CMK (cell line): ENCODE measurements at regions not wholly inside any gene's neighbourhood (a gene's known extent, or its start where the extent isn't known, plus 50 kb on each side); places are given as distances from the start of the nearest gene placed in this dataset.

Source experiments
- DNase-seq: peaks from one replicate; pipeline ENCODE4 v3.0.0-alpha.2; 2010; ENCODE audit warnings: low read depth

- no peak for DNase-seq
Observed at GRCh38 chr2:189369566-189369965, 71.7 kb upstream of the WDR75 start.

GRCh38 chr2:189370719-189371118 is 70.6 kb upstream of the WDR75 start:
- no peak for DNase-seq

GRCh38 chr2:189372688-189373257 is 68.5 kb upstream of the WDR75 start:
- no peak for DNase-seq

GRCh38 chr2:189374481-189374880 is 66.8 kb upstream of the WDR75 start:
- no peak for DNase-seq

GRCh38 chr2:189375842-189376241 is 65.4 kb upstream of the WDR75 start:
- no peak for DNase-seq

- no peak for DNase-seq
Observed at GRCh38 chr2:189379287-189379630, 62.0 kb upstream of the WDR75 start.

- no peak for DNase-seq
Observed at GRCh38 chr2:189379731-189380261, 61.5 kb upstream of the WDR75 start.

- no peak for DNase-seq
Observed at GRCh38 chr2:189382668-189383067, 58.6 kb upstream of the WDR75 start.

- DNase-seq: no peak
Observed at GRCh38 chr2:189386741-189387140, 54.5 kb upstream of the WDR75 start.

GRCh38 chr2:189391201-189391600 is 50.1 kb upstream of the WDR75 start:
- DNase-seq: no peak
